Astrocyte of the spinal cord (primary cell): ENCODE measurements at regions not wholly inside any gene's neighbourhood (a gene's known extent, or its start where the extent isn't known, plus 50 kb on each side); places are given as distances from the start of the nearest gene placed in this dataset.

Experiments used
- DNase-seq: peaks from one replicate; pipeline ENCODE4 v3.0.0; 2011; ENCODE audit warnings: low read depth, low spot score
- H3K4me3 ChIP-seq: 2 replicates; pipeline ENCODE4 v1.5.1; 2011; ENCODE audit warnings: low read depth, mild to moderate bottlenecking, low read length, moderate library complexity
- in situ Hi-C: cut with HindIII; loops from 2 replicates; pipeline ENCODE4 v1.10.0; 2017; ENCODE audit warnings: low sequenced_read_pairs
- TF ChIP-seq, protein P1 (sequence below): IDR thresholded peaks from 2 replicates; pipeline ENCODE4 v1.5.1; 2012; ENCODE audit warnings: low read depth, mild to moderate bottlenecking, low read length, inconsistent platforms

DNA sequence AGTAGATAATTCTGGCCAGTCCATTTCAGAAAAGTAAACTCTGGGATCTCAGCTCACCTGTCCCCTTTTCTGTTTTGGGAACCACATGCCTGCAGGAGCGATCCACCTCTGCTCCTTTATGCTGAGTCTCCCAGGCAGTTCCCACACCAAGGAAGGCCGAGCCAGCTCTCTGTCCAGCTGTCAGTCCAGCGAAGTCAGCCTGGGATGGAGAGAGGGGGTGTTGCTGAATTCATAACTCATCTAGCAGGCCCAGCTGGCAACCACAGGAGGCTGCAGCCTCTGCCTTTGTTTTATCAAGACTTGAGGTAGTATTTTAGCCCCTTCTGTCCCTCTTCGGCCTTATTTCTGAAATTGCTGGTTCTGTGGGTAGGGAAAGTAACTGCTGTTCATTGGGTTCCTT lies 209.9 kb downstream of the ARL4C start:
- no peak overlapping the region for H3K4me3 ChIP-seq
- DNase-seq, result no peak
- in situ Hi-C loops, result no loop called here
- TF ChIP-seq, protein P1, sequence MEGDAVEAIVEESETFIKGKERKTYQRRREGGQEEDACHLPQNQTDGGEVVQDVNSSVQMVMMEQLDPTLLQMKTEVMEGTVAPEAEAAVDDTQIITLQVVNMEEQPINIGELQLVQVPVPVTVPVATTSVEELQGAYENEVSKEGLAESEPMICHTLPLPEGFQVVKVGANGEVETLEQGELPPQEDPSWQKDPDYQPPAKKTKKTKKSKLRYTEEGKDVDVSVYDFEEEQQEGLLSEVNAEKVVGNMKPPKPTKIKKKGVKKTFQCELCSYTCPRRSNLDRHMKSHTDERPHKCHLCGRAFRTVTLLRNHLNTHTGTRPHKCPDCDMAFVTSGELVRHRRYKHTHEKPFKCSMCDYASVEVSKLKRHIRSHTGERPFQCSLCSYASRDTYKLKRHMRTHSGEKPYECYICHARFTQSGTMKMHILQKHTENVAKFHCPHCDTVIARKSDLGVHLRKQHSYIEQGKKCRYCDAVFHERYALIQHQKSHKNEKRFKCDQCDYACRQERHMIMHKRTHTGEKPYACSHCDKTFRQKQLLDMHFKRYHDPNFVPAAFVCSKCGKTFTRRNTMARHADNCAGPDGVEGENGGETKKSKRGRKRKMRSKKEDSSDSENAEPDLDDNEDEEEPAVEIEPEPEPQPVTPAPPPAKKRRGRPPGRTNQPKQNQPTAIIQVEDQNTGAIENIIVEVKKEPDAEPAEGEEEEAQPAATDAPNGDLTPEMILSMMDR, result no peak

DNA sequence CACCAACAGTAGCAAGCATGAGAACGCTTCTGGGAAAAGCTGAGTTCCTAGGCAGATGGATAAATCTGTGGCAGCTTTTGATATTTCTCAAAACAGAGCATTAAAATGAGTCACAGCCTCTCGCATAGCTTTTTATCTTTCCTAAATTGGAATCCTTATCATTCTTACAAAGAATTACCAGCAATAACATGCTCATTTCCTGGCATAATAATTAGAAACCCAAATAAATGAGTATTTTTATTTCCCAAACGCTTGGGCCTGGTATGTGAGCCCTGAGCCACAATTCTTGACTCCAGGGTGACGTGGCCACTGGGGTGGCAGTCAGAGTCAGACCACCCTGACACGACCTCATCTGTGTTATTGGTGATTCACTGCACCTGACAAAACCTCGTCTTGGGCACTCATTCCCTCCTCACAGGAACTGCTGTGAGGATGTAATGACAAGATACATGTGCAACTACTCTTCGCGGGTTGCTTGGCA lies 210.7 kb downstream of the ARL4C start:
- in situ Hi-C loops, result no loop called here
- DNase-seq, result peak; percentile 79

DNA sequence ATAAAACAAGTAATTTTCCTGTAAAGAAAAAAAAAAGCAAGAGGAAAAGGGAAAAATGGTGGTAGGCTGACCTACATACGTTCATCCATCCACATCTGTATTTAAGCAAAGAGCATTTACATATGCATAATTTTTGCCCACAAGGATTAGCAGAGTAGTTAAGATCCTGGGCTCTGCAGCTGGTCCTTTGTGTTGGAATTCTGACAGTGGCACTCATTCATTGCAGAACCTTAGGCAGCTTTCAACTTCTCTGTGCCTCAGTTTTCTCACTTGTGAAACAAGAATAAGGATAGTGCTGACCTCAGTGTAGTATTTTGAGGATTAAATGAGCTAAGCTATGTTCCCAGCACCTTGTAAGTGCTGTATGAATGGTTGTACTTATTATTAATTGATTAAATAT lies 211.3 kb downstream of the ARL4C start:
- no peak for DNase-seq

More for the DNA sequence above, 210.7 kb downstream of the ARL4C start:
- TF ChIP-seq, protein P1, result no peak
- H3K4me3 ChIP-seq, result no peak overlapping the region

DNA sequence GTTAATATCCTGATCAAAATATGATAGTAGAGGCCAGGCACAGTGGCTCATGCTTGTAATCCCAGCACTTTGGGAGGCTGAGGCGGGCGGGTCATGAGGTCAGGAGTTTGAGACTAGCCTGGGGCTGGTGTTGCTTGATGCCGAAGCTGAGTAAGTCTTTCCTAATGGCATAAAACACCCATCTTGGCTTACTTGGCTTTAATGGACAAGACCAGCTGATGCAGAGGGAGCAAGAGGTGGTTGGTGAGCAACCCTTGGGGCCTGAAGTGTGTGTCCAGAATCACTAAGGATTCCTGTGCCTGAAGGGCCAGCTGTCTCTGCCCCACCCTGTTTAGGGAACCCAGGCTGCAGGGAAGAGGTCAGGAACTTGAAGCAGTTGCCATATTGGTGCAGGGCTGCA lies 217.2 kb downstream of the ARL4C start:
- H3K4me3 ChIP-seq, result no peak overlapping the region
- in situ Hi-C loops, result no loop called here
- TF ChIP-seq, protein P1, result no peak
- DNase-seq, result no peak

More for the DNA sequence above, 211.3 kb downstream of the ARL4C start:
- no peak overlapping the region for H3K4me3 ChIP-seq
- in situ Hi-C loops, result no loop called here
- TF ChIP-seq, protein P1, result no peak

DNA sequence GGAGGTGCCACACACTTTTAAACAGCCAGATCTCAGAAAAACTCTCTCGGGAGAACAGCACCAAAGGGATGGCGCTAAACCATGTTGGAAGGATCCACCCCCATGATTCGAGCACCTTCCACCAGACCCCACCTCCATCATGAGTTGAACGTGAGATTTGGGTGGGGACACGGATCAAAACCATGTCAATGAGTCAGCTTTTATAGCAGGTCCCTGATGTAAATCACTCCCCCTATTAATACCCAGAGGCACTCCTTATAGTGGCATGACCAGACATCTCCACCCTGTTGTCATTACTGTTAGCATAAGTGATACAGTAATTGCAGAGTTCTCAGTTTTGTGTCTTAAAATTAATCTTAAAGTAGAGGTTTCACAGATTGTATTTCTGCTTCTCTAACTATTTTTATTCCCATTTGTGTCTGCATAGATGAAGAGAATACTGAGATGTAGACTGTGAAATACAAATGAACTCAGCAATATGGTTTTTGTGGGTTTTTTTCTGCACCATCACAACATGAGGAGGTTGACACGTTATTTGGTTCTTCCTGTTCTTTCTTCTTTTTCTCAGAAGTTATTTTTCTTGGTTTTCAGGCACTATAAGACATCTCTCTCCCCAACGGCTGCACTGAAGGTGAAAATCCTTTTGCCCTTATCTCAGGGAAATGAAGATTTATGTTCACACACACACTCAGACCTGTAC lies 218.2 kb downstream of the ARL4C start:
- in situ Hi-C loops, result no loop called here
- TF ChIP-seq, protein P1, result no peak
- no peak for DNase-seq
- no peak overlapping the region for H3K4me3 ChIP-seq

DNA sequence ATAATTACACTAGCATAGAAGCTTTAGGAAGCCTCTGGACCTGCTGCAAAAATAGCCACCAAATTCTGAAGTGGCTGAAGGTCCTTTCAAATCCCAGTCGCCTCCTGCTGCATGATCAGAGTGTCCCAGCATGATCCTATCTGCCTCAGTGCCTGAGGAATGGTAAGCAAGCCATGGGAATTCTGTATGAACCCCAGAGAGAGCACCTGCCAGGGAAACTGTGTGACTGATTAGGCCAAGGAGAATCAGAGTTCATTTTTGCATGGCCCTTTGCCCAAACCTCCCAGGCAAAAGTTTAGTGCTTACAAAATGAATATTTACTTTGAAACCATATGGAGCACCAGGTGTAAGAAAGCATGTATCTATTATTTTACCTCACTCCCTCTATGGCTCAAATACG lies 221.4 kb downstream of the ARL4C start:
- H3K4me3 ChIP-seq, result no peak overlapping the region
- TF ChIP-seq, protein P1, result no peak
- no peak for DNase-seq
- in situ Hi-C loops, result no loop called here
